GM03348 (cell line): ENCODE measurements at regions not wholly inside any gene's neighbourhood (a gene's known extent, or its start where the extent isn't known, plus 50 kb on each side); places are given as distances from the start of the nearest gene placed in this dataset.
"Not testable (repeated sequence)": the region's sequence is repeated elsewhere in the genome, so short reads cannot be mapped to it uniquely, and the experiment has no call there.

Experiments
- DNase-seq: peaks from one replicate; pipeline ENCODE4 v3.0.0; 2012; ENCODE audit warnings: low spot score

DNA sequence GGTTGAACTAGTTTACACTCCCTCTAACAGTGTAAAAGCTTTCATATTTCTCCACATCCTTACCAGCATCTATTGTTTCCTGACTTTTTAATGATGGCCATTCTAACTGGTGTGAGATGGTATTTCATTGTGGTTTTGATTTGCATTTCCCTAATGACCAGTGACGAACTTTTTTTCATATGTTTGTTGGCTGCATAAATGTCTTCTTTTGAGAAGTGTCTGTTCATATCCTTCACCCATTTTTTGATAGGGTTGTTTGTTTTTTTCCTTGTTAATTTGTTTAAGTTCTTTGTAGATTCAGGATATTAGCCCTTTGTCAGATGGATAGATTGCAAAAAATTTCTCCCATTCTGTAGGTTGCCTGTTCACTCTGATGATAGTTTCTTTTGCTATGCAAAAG, 578.5 kb upstream of the ADGRB3 start:
- DNase-seq = not testable (repeated sequence)

DNA sequence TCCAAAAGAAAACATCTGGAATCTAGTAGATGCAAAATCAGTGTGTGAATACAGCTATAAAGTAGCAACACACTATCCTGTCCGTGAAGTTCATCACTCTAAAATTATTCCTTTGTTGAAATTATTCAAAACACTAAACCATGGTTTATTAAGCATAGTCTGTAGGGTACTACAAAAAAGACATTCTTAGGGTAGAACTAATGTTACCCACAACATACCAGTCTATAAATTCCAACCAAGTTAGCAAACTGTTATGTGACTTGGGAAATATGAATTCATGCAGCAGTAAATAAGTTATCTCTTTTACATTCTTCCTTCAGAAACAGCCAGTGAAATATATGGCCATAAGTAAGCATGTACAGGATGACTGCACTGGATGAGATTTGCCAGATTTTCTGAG, 580.3 kb upstream of the ADGRB3 start:
- no peak for DNase-seq

DNA sequence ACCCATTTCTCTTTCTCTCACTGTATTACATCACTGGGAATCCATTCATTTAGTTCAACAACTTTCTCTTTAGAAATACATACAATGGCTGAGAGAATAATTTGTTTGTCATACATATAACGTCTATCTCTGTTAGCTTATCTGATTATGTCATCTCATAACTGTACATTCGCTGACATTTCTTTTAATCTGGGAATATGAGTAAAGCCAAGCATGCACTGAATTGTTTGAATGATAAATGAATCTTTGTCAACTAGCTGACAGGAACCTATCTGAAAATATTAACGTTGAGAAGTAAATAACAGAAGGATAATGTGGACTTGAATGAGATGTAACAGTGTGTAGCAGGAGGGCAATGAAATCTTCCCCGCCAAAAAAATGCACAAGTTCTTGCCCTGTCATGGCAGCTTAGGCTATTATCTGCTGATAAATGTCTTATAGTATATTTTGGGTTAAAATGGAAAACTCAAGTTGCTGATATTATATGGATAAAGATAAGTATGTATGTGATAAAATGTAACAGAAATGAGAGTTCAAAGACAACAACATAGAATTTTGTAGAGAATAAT, 581.2 kb upstream of the ADGRB3 start:
- DNase-seq = no peak

DNA sequence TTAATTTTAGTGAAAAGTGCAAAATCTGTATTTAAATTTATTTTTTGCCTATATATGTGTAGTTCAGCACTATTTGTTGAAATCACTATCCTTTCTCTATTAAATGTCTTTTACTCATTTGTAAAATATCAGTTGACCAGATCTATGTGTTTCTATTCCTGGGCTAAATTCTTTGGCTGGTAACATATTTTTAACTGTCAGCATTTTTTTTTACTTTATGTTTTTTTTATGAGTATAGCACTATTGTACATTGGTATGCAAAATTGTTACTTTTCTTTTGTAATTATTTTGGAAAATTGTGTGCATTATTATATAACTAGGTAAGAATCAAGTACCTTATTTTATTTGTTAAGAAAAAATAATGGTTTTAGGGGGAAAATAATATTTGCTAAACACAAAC, 582.8 kb upstream of the ADGRB3 start:
- no peak for DNase-seq

DNA sequence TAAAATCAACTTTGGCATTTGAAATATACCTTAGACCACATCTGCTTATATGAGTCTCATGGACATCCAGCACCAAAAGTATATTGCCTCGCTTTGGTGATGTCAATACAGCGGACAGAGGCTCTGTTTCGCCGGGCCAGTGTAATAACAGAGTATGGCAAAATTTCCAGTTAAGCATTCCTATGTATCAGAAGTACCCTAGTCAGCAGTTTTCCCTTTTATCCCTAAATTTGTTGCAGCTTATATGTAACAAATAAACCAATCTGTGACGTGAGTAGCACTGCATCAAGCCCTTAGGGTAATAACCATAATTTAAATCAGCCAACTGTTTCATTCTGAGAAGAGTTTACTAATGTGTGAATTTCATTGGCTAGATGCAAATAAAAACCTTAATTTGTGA, 585.5 kb upstream of the ADGRB3 start:
- DNase-seq = no peak

DNA sequence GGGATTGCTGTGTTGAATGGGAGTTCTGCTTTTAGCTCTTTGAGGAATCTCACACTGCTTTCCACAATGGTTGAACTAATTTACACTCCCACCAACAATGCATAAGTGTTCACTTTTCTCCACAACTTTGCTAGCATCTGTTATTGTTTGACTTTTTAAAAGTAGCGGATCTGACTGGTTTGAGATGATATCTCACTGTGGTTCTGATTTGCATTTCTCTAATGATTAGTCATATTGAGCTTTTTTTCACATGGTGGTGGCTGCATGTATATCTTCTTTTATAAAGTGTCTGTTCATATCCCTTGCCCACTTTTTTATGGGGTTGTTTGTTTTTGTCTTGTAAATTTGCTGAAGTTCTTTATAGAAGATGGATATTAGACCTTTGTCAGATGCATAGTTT, 588.3 kb upstream of the ADGRB3 start:
- no peak for DNase-seq

DNA sequence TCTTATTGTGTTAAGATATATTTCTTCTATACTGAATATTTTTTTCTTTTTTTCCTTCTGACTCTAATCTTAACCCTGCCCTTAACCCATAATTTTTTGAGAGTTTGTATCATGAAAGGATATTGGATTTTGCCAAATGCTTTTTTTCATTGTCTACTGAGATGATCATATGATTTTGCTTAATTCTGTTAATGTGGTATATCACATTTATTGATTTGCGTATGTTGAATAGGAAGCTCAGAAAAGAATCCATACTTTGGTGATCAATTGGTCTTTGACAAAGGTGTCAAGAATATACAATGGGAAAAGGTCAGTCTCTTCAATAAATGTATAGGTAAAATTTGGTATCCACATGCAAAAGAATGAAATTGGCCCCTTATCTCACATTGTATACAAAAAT, 588.8 kb upstream of the ADGRB3 start:
- no peak for DNase-seq

DNA sequence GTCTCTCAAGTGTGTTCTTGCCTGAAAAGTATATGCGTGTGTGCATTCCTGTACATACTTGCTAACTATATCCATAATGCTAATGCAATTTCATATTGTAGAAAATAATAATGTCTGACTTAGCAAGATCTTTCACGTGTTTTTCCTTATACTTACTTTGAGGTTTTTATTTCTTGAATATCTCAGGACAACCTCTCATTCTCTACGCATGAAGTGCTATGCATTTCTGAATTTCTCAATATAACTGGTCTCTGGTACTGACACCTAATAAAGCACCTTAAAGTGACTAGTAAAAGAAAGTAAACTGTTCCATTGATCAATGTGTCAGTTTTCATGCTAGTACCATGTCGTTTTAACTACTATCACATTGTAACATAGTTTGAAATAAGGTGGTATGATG, 589.9 kb upstream of the ADGRB3 start:
- DNase-seq = no peak

DNA sequence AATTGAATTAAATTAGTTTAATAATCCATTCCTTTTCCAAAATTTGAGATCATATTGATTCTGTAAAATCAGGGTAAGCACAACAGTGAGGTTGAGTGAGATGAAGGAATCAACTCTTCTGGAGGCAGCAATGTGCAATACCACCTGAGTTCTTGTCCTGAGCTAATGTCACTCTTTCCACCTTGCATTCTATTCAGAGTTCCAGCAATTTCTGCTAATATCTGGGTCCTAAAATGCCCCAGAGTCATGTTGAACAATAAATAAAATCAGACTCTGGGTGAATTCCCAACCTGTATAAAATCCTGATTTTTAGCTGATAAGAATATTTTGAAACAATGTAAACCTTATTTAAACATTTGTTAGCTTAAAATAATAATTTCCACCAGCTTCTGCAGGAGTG, 590.8 kb upstream of the ADGRB3 start:
- DNase-seq = no peak

DNA sequence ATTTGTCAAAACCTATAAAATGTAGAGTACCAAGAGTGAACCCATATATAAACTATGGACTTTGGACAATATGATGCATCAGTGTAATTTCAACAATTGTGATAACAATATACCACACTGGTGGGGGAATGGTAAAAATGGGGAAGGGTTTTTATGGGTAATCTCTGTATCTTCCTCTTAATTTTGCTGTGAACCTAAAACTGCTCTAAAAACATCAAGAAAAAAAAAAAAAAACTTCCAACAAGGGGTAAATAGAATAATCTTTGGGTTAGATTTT, 592.0 kb upstream of the ADGRB3 start:
- no peak for DNase-seq

DNA sequence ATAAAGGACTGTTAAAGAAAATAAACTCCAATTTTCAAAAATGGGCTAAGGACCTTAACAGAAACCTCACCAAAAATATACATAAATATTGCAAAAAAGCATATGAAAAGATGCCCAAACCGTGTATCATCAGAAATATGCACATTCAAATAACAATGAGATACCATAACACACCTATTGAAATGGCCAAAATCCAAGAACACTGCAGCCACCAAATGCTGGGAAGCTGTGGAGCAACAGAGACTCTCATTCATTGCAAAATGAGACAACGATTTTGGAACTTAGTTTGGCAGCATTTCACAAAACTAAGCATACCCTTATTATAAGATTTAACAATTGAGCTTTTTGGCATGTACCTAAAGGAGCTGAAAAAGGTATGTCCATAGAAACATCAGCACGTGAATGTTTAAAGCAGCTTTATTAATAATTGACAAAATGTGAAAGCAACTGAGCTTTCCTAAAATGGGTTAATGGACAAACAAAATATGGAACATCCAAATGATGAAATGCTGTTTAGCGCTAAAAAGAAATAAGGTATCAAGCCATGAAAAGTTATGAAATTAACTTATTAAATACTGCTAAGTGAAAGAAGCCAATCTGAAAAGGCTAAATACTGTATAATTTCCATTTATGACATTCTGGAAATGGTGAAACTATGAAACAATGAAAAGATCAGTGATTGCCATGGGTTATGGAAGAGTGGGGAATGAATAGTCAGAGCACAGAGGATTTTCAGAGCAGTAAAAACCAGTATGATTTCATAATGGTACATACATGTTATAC, 592.6 kb upstream of the ADGRB3 start:
- no peak for DNase-seq

DNA sequence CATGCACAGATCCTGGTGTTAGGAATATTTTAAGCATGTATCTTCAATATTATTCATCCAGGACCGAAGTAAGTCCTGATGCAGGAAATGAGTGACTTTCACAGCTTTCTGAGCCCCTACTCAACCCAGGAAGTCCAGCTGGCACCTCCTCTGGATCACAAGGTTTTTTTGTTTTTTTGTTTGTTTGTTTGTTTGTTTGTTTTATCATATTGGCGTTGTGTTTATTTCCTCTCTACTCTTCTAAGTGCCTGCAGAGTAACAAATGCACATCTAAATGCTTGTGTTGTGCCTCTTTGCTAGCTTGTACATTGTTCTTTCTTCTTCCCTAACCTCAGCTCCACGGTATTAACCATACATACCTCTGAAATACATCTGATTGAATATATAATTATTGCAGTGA, 594.3 kb upstream of the ADGRB3 start:
- no peak for DNase-seq

DNA sequence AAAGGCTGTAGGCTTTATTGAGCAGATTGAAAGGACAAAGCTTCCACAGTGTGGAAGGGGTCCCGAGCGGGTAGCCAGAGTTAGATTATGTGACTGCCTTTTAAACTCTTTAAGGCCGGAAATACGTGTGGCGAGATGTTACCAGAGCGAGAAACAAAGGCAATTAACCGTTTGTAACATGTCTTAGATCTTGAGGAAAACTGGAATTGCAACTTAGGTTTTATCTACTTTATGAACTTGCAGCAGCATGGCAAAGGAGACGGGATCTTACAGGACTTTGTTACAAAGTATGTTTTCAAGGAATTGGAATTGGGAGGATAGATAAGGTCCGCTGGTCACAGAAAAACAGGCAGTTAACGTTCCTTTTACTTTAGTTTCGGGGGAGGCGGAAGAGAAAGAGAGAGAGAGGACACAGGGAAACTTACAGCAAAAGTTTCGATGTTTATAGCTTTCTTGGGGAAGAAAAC, 594.7 kb upstream of the ADGRB3 start:
- DNase-seq = no peak

DNA sequence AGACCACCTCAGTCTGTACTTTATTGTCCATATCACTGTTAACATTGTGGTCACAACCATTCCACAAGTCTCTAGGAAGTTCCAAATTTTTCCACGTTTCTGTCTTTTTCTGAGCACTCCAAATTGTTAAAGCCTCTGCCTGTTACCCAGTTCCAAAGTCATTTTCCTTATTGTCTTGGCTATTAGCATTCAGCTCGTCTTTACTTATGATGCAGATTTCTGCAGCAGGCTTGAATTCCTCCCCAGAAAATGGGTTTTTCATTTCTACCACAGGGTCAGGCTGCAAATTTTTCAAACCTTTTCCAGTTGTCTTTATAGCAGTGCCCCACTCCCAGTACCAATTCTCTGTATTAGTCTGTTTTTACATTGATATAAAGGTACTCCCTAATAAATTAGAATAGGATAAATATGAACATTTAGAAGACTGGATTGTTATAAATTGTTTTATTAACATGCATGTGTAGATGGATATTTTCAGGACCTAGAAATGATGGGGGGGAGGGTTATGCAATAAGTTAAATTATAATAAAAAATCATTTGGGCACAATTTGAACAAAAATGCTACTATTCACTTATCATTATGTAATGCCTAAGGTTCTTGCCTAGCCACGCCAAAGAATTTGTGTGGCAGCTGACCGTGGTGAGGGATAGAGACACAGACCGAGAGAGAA, 595.3 kb upstream of the ADGRB3 start:
- no peak for DNase-seq

DNA sequence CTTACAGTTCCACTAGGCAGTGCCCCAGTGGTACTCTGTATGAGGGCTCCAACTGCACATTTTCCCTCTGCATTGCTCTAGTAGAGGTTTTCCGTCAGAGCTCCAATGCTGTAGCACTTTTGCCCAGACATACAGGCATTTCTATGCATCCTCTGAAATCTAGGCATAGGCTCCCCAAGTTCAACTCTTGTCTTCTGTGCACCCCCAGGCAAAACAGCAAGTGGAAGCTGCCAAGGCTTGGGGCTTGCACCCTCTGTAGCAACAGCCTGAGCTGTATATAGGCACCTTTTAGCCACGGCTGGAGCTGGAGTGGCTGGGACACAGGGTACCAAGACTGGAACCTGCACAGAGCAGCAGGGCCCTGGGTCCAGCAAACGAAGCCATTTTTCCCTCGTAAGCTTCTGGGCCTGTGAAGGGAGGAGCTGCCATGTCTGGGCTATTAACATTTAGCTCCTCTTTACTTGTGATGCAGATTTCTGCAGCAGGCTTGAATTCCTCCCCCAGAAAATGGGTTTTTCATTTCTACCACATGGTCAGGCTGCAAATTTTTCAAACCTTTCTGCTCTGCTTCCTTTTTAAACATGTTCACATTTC, 596.2 kb upstream of the ADGRB3 start:
- no peak for DNase-seq

DNA sequence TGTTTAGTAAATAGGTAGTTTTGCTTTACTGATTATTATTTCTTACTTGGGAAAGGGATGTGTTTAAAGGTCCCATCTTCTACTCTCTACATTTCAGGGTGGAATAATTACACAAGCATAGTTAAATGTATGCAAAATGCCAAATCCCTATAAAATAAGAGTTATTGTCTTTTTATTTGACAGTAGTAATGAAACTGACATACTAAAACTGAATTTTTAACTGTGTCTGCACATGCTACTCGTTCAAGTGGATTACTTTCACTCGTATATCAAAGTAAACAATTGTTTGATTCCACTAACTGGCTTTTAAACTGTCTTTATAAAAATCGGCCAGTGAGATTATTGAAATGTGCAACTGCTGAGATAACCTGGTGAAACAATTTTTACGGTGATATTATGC, 602.9 kb upstream of the ADGRB3 start:
- DNase-seq = no peak

DNA sequence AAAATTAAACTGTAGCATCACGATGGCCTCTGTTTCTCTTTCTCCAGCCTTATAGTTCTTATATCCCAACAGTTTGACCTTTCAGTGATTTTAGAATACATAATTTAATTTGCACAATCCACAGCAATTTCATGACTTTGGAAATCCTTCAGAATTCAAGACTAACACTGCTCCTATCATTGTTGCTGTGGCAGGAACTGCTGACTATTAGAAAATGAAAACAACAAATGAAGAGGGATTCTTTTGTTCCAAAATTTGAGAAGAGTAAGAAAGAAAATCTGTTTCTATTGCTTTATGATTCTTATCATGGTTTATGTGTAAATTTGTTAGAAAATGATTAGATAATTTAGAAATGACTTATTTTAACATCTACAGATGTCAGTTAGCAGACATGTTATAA, 604.0 kb upstream of the ADGRB3 start:
- DNase-seq = no peak

DNA sequence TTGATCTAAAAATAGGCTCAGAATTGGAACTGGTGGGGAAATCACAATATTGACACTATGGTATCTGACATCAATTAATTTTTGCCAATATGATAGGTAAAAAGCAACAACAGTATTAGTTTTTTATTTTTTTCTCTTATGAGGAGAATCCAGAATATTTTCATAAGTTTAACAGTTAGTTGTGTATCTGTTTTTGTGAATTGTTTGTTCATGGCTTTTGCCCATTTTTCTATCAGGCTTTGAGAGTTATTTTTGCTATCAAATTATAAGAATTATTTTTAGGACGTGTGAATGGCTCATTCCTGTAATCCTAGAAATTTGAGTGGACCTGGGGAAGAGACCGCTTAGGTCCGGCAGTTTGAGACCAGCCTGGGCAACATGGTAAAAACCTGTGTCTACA, 608.6 kb upstream of the ADGRB3 start:
- DNase-seq = no peak

DNA sequence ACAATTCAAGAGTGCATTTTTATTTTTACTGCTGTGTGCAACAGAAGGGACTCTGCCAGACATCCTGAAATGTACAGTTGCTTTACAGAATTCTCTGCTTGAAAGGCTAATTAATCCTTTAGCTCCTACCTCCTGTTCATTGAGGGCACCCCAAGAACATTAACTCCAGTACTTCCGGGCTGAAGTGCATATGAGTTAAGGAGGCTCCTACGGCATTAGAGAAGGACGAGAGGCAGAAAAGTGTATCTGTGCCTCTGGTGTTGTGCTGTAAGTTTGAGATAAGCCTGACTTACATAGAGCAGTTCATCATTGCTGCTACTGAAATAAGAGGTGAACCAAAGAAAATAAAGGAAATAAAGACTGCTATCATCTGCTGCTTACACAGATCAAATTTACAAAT, 609.3 kb upstream of the ADGRB3 start:
- no peak for DNase-seq

DNA sequence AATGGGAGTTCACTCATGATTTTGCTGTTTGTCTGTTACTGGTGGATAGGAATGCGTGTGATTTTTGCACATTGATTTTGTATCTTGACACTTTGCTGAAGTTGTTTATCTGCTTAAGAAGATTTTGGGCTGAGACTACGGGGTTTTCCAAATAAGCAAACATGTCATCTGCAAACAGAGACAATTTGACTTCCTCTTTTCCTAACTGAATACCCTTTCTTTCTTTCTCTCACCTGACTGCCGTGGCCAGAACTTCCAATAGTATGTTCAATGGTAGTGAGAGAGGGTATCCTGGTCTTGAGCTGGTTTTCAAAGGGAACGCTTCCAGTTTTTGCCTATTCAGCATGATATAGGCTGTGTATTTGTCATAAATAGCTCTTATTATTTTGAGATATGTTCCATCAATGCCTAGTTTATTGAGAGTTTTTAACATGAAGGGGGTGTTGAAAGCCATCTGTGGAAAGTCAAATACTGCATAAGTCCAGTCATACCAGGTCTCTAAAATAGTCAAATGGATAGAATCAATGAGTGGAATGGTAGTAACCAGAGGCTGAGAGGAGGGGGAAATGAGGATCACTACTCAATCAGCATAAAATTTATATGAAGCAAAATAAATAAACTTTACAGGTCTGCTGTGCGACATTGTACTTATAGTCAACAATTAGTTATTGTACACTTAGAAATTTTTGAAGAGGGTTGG, 610.4 kb upstream of the ADGRB3 start:
- DNase-seq = no peak

DNA sequence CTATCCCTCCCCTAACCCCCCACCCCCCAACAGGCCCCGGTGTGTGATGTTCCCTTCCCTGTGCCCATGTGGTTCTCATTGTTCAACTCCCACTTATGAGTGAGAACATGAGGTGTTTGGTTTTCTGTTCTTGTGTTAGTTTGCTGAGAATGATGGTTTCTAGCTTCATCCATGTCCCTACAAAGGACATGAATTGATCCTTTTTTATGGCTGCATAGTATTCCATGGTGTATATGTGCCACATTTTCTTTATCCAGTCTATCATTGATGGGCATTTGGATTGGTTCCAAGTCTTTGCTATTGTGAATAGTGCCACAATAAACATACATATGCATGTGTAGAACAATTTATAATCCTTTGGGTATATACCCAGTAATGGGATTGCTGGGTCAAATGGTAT, 612.1 kb upstream of the ADGRB3 start:
- DNase-seq = not testable (repeated sequence)

DNA sequence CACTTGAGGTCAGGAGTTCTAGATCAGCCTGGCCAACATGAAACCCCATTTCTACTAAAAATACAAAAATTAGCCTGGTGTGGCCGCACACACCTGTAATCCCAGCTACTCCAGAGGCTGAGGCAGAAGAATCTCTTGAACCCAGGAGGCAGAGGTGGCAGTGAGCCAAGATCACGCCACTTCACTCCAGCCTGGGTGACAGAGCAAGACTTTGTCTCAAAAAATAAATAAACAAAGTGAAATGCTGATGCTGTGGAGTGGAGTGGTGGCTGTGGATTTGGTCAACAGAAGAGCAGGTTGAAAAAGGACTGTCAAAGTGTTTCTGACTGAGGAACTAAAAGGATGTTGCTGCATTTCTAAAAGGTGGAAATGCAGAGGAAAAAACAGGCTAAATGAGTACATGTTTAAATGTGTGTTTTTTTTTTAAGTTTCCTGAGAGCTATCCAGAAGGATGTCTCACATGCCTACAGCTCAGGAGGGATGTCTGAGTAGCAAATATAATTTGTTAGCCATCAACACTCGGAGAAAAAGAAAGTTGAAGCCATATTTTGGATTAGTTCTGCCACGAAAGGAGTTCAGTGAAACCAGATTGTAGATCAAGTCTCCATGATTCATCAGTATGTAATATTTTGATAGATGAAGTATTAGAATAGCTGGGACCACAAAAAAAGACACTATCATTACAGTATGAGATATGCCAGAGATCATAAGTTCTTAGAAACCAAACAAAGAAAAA, 621.1 kb upstream of the ADGRB3 start:
- no peak for DNase-seq
